ENCODE measurements at regions not wholly inside any gene's neighbourhood (a gene's known extent, or its start where the extent isn't known, plus 50 kb on each side); places are given as distances from the start of the nearest gene placed in this dataset.

DNA sequence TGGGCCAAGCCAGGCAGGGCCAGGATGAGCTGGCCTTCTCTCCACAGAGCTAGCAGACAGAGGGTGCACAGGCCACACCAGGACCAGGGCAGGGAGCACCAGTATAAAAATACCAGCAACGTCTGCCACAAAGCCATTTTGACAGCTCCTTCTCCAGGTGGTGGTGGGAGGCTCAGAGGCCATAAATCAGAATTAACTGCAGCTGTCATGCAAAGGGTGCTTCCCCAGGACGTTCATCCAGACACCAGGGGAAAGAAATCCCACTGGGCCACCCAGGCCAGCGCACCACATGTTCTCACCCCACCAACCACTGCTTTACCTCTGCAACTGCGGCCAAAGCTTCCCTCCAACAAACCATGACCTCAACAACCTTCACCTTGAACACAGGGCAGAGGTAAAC lies 403.7 kb upstream of the TRPC7 start:
- TF ChIP-seq, protein P1, sequence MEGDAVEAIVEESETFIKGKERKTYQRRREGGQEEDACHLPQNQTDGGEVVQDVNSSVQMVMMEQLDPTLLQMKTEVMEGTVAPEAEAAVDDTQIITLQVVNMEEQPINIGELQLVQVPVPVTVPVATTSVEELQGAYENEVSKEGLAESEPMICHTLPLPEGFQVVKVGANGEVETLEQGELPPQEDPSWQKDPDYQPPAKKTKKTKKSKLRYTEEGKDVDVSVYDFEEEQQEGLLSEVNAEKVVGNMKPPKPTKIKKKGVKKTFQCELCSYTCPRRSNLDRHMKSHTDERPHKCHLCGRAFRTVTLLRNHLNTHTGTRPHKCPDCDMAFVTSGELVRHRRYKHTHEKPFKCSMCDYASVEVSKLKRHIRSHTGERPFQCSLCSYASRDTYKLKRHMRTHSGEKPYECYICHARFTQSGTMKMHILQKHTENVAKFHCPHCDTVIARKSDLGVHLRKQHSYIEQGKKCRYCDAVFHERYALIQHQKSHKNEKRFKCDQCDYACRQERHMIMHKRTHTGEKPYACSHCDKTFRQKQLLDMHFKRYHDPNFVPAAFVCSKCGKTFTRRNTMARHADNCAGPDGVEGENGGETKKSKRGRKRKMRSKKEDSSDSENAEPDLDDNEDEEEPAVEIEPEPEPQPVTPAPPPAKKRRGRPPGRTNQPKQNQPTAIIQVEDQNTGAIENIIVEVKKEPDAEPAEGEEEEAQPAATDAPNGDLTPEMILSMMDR (IDR thresholded peaks at IDR 0.05; ENCODE audit: low read length): no peak
- TF ChIP-seq EZH2phosphoT487 (IDR thresholded peaks at IDR 0.05; ENCODE audit: low read length): no peak
